Parathyroid adenoma (tissue), 2 donors: ENCODE measurements at regions not wholly inside any gene's neighbourhood (a gene's known extent, or its start where the extent isn't known, plus 50 kb on each side); places are given as distances from the start of the nearest gene placed in this dataset.

Experiments used
- H2AFZ ChIP-seq: fragments of 300-600 bp; sonication (generic); one replicate; pipeline ENCODE4 v1.7.0; 2017; ENCODE audit warnings: antibody characterized with exemption, mild to moderate bottlenecking
- H3K27ac ChIP-seq: fragments of 300-600 bp; sonication (generic); one replicate; pipeline ENCODE4 v1.7.0; 2017
- H3K27me3 ChIP-seq: fragments of 300-600 bp; sonication (generic); one replicate; pipeline ENCODE4 v1.7.0; 2017; ENCODE audit warnings: low read length; ENCODE audit not compliant: control insufficient read depth, insufficient read depth
- H3K36me3 ChIP-seq: fragments of 300-600 bp; sonication (generic); one replicate; pipeline ENCODE4 v1.7.0; 2017; ENCODE audit warnings: low read length; ENCODE audit not compliant: control insufficient read depth, insufficient read depth
- H3K4me1 ChIP-seq: fragments of 300-600 bp; sonication (generic); one replicate; pipeline ENCODE4 v1.7.0; 2017; ENCODE audit warnings: control low read depth
- H3K4me2 ChIP-seq: fragments of 300-600 bp; sonication (generic); one replicate; pipeline ENCODE4 v1.7.0; 2017; ENCODE audit warnings: low read length
- H3K4me3 ChIP-seq: fragments of 300-600 bp; sonication (generic); one replicate; pipeline ENCODE4 v1.7.0; 2017; ENCODE audit warnings: low read depth, low read length
- H3K79me2 ChIP-seq: fragments of 300-600 bp; sonication (generic); one replicate; pipeline ENCODE4 v1.7.0; 2017; ENCODE audit warnings: control low read depth
- H3K9ac ChIP-seq: fragments of 300-600 bp; sonication (generic); one replicate; pipeline ENCODE4 v1.7.0; 2017; ENCODE audit warnings: mild to moderate bottlenecking
- H3K9me3 ChIP-seq: fragments of 300-600 bp; sonication (generic); one replicate; pipeline ENCODE4 v1.7.0; 2017; ENCODE audit warnings: low read length; ENCODE audit not compliant: control insufficient read depth
- TF ChIP-seq, protein P1 (sequence below): fragments of 300-600 bp; sonication (generic); IDR thresholded peaks from one replicate; pipeline ENCODE4 v1.7.0; 2017; ENCODE audit warnings: antibody characterized with exemption, mild to moderate bottlenecking
- donor health status: primary hyperparathyroidism.

DNA sequence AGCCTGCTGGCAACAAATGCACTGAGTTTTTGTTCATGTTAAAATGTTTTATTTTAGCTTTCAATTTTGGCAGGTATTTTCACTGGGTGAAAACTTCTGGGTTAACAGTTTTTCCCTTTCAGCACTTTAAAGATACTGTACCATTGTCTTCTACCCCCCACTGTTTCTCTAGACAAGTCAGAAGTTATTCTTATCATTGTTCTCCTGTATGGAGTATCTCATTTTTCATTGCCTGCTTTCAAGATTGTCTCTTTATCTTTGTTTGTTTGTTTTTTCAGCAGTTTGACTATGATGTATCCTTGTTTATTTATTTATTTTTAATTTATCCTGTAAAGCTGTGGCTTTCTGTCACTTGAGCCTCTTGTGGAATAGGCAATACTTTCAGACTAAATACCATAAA lies 277.0 kb downstream of the ICOS start:
- H3K4me3 ChIP-seq: no peak overlapping the region
- H3K27ac ChIP-seq: no peak overlapping the region
- no peaks in the 10 kb centered on the region for H3K9me3 ChIP-seq
- TF ChIP-seq, protein P1, sequence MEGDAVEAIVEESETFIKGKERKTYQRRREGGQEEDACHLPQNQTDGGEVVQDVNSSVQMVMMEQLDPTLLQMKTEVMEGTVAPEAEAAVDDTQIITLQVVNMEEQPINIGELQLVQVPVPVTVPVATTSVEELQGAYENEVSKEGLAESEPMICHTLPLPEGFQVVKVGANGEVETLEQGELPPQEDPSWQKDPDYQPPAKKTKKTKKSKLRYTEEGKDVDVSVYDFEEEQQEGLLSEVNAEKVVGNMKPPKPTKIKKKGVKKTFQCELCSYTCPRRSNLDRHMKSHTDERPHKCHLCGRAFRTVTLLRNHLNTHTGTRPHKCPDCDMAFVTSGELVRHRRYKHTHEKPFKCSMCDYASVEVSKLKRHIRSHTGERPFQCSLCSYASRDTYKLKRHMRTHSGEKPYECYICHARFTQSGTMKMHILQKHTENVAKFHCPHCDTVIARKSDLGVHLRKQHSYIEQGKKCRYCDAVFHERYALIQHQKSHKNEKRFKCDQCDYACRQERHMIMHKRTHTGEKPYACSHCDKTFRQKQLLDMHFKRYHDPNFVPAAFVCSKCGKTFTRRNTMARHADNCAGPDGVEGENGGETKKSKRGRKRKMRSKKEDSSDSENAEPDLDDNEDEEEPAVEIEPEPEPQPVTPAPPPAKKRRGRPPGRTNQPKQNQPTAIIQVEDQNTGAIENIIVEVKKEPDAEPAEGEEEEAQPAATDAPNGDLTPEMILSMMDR: no peak
- H2AFZ ChIP-seq: no peak overlapping the region
- H3K27me3 ChIP-seq: no peaks in the 10 kb centered on the region
- H3K36me3 ChIP-seq: no peaks in the 10 kb centered on the region
- no peaks in the 10 kb centered on the region for H3K4me1 ChIP-seq
- no peak overlapping the region for H3K9ac ChIP-seq
- H3K79me2 ChIP-seq: no peaks in the 10 kb centered on the region
- no peak overlapping the region for H3K4me2 ChIP-seq

DNA sequence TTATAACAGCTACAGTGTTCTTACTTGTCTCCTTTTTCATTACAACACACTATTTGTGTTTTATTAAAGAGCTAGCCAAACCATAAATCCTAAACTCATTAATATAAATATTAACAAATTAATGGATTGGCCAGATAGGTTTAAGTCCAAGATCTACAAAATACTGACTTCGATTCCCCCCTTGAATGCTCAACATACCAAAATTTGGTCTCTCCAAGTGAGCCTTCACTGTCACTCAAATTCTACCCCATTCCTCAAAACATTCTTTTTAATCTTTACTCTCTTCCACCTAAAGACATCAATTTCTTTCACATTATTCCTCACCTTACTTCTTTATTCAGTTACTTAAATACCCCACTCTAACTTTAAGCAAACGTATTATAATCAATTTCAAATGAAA lies 281.5 kb downstream of the ICOS start:
- TF ChIP-seq, protein P1: no peak

DNA sequence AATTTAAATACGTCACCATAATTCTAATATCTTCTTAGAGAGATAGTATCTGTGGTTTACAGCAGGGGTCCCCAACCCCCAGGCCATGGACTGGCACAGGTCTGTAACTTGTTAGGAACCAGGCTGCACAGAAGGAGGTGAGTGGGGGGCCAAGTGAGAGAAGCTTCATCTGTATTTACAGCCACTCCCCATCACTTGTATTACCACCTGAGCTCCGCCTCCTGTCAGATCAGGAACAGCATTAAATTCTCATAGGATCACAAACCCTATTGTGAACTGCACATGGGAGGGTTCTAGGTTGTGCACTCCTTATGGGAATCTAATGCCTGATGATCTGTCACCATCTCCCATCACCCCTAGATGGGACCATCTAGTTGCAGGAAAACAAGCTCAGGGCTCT lies 282.6 kb downstream of the ICOS start:
- no peak overlapping the region for H3K4me3 ChIP-seq
- H3K27me3 ChIP-seq: no peaks in the 10 kb centered on the region
- H3K36me3 ChIP-seq: no peaks in the 10 kb centered on the region
- H3K27ac ChIP-seq: no peak overlapping the region
- TF ChIP-seq, protein P1: no peak
- no peaks in the 10 kb centered on the region for H3K79me2 ChIP-seq
- no peak overlapping the region for H3K9ac ChIP-seq
- no peak overlapping the region for H3K4me2 ChIP-seq
- no peaks in the 10 kb centered on the region for H3K4me1 ChIP-seq
- H2AFZ ChIP-seq: no peak overlapping the region
- no peaks in the 10 kb centered on the region for H3K9me3 ChIP-seq

More for the DNA sequence above, 281.5 kb downstream of the ICOS start:
- H3K9ac ChIP-seq: no peak overlapping the region
- no peak overlapping the region for H3K4me3 ChIP-seq
- no peaks in the 10 kb centered on the region for H3K79me2 ChIP-seq
- H3K9me3 ChIP-seq: no peaks in the 10 kb centered on the region
- no peak overlapping the region for H3K27ac ChIP-seq
- H3K27me3 ChIP-seq: no peaks in the 10 kb centered on the region
- H3K36me3 ChIP-seq: no peaks in the 10 kb centered on the region
- no peak overlapping the region for H3K4me2 ChIP-seq
- H2AFZ ChIP-seq: no peak overlapping the region
- no peaks in the 10 kb centered on the region for H3K4me1 ChIP-seq

DNA sequence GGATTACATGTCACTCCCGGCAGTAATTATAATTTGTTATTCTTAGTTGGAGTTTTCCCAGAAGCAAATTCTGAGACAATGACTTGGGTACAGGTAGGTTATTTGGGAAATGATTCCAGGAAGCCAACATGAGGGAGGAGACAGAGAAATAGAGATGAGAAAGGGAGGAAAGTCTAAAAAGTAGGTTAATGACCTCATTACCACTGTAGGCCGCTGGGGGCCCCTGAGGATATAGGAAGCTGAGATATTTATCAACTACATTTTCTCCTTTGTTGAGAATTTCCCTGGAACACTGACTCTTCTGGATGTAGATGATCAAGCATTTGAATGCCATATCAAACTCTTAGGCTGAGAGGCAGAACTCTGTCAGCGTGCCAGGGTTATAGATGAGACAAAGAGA lies 284.3 kb downstream of the ICOS start:
- no peaks in the 10 kb centered on the region for H3K36me3 ChIP-seq
- H3K27ac ChIP-seq: no peak overlapping the region
- no peaks in the 10 kb centered on the region for H3K27me3 ChIP-seq
- TF ChIP-seq, protein P1: no peak
- H3K9ac ChIP-seq: no peak overlapping the region
- H3K79me2 ChIP-seq: no peaks in the 10 kb centered on the region
- H3K9me3 ChIP-seq: no peaks in the 10 kb centered on the region
- H2AFZ ChIP-seq: no peak overlapping the region
- H3K4me1 ChIP-seq: no peaks in the 10 kb centered on the region
- H3K4me3 ChIP-seq: no peak overlapping the region
- no peak overlapping the region for H3K4me2 ChIP-seq

DNA sequence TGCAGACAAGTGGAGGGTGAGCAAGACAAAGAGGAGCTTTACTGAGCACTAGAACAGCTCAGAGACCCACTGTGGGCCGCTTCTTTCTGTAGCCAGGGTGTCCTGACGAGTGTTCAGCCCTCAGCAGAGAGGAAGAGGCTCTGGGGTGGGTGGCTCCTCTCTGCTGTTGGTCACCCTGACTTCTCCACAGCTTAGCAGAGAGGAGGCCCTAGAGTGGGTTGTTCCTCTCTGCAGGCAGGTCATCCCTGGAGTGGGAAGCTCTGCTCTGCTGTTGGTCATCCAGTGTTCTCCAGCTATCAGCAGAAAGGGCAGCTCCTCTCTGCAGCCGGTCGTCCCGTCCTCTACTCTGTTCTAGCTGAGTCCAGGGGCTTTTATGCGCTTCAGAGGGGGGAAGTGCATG lies 286.5 kb downstream of the ICOS start:
- Histone ChIP-seq H2AFZ (no peak overlapping the region), H3K27me3 (no peaks in the 10 kb centered on the region), H3K9me3 (no peaks in the 10 kb centered on the region), H3K36me3 (no peaks in the 10 kb centered on the region), H3K27ac (no peak overlapping the region), H3K4me2 (no peak overlapping the region), H3K4me1 (no peaks in the 10 kb centered on the region), H3K9ac (no peak overlapping the region), H3K79me2 (no peaks in the 10 kb centered on the region), H3K4me3 (no peak overlapping the region)
- TF ChIP-seq, protein P1: no peak
